Glutamatergic neuron (in vitro differentiated cells): ENCODE measurements at regions not wholly inside any gene's neighbourhood (a gene's known extent, or its start where the extent isn't known, plus 50 kb on each side); places are given as distances from the start of the nearest gene placed in this dataset.

Source experiments
- DNase-seq: peaks from one replicate; pipeline ENCODE4 v3.0.0; 2022
- H3K27ac Mint-ChIP-seq: one replicate; pipeline ENCODE4 v1.8.0; 2020; ENCODE audit warnings: mild to moderate bottlenecking, mixed read lengths, inconsistent platforms; ENCODE audit not compliant: unreplicated experiment
- H3K27me3 Mint-ChIP-seq: one replicate; pipeline ENCODE4 v1.8.0; 2020; ENCODE audit warnings: mild to moderate bottlenecking, moderate library complexity, mixed read lengths, inconsistent platforms; ENCODE audit not compliant: unreplicated experiment
- H3K36me3 Mint-ChIP-seq: one replicate; pipeline ENCODE4 v1.8.0; 2020; ENCODE audit warnings: mild to moderate bottlenecking, mixed read lengths, inconsistent platforms; ENCODE audit not compliant: unreplicated experiment
- H3K4me1 Mint-ChIP-seq: one replicate; pipeline ENCODE4 v1.8.0; 2020; ENCODE audit warnings: mild to moderate bottlenecking, low read depth, mixed read lengths, inconsistent platforms; ENCODE audit not compliant: unreplicated experiment
- H3K4me3 Mint-ChIP-seq: one replicate; pipeline ENCODE4 v1.8.0; 2020; ENCODE audit warnings: mild to moderate bottlenecking, mixed read lengths, inconsistent platforms; ENCODE audit not compliant: unreplicated experiment
- H3K9me3 Mint-ChIP-seq: one replicate; pipeline ENCODE4 v1.8.0; 2020; ENCODE audit warnings: mild to moderate bottlenecking, moderate library complexity, mixed read lengths, inconsistent platforms; ENCODE audit not compliant: unreplicated experiment
- TF ChIP-seq, protein P1 (sequence below): fragments of 200-600 bp; sonication (generic); IDR thresholded peaks from one replicate; pipeline ENCODE4 v1.5.0; 2021; ENCODE audit not compliant: partially characterized antibody, unreplicated experiment

DNA sequence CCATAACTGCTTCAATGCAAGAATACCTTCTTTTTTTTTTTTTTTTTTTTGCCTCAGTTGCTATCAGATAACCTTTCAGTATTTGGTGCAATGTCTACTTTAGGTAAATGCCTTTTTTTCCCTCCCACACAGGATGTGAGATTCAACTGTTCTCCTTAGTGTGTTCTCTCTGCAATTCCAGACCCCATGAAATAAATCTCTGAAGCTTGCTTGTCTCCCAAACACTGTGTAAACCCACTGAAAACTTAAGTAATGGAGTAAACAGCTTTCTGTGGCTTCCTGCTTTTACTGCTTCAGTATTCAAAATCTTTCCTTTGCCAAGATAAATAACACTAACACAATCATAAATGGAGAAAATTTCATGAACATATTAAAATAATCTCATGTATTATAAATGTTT, 55.8 kb upstream of the CLEC14A start:
- H3K4me3 Mint-ChIP-seq: no peak overlapping the region
- no peak overlapping the region for H3K27ac Mint-ChIP-seq
- no peaks in the 10 kb centered on the region for H3K36me3 Mint-ChIP-seq
- no peaks in the 10 kb centered on the region for H3K9me3 Mint-ChIP-seq
- TF ChIP-seq, protein P1, sequence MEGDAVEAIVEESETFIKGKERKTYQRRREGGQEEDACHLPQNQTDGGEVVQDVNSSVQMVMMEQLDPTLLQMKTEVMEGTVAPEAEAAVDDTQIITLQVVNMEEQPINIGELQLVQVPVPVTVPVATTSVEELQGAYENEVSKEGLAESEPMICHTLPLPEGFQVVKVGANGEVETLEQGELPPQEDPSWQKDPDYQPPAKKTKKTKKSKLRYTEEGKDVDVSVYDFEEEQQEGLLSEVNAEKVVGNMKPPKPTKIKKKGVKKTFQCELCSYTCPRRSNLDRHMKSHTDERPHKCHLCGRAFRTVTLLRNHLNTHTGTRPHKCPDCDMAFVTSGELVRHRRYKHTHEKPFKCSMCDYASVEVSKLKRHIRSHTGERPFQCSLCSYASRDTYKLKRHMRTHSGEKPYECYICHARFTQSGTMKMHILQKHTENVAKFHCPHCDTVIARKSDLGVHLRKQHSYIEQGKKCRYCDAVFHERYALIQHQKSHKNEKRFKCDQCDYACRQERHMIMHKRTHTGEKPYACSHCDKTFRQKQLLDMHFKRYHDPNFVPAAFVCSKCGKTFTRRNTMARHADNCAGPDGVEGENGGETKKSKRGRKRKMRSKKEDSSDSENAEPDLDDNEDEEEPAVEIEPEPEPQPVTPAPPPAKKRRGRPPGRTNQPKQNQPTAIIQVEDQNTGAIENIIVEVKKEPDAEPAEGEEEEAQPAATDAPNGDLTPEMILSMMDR: no peak
- no peak for DNase-seq
- no peaks in the 10 kb centered on the region for H3K4me1 Mint-ChIP-seq
- H3K27me3 Mint-ChIP-seq: no peaks in the 10 kb centered on the region

GRCh38 chr14:38310420-38310995, 54.6 kb upstream of the CLEC14A start:
- no peak overlapping the region for H3K4me3 Mint-ChIP-seq
- DNase-seq: no peak
- no peaks in the 10 kb centered on the region for H3K4me1 Mint-ChIP-seq
- no peak overlapping the region for H3K27ac Mint-ChIP-seq
- H3K36me3 Mint-ChIP-seq: no peaks in the 10 kb centered on the region
- no peaks in the 10 kb centered on the region for H3K27me3 Mint-ChIP-seq
- TF ChIP-seq, protein P1: no peak
- H3K9me3 Mint-ChIP-seq: no peaks in the 10 kb centered on the region

DNA sequence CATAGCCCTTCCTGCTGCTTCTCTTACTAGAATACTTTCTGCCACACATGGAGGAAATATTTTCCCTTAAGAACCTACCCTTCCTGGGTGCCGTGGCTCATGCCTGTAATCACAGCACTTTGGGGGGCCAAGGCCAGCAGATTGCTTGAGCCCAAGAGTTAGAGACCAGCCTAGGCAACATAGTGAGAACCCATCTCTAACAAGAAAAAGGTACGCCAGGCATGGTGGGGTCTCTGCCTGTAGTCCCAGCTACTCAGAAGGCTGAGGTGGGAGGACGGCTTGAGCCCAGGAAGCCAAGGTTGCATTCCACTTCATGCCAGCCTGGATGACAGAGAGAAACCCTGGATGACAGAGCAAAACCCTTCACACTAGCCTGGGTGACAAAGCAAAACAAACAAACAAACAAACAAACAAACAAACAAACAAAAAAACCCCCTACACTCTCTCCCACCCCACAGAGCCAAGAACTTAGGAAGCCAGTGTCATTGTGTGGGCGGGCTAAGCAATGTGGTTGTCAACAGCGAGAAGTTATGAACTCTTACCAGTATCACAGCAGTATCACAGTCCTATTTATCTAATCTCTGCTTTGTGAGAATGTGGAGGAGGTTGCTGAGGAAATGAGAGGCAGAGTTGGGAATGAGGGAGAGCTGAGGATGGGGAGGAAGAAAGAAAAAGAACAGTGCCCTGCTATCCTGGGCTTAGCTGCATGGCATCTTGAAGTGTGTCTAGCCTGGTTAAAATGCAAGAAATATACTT, 53.8 kb upstream of the CLEC14A start:
- Mint-ChIP-seq H3K36me3 (no peaks in the 10 kb centered on the region), H3K4me3 (no peak overlapping the region), H3K4me1 (no peaks in the 10 kb centered on the region), H3K9me3 (no peaks in the 10 kb centered on the region), H3K27ac (no peak overlapping the region), H3K27me3 (no peaks in the 10 kb centered on the region)
- TF ChIP-seq, protein P1: no peak
- no peak for DNase-seq
